Endothelial cell of umbilical vein (primary cell): ENCODE measurements at regions not wholly inside any gene's neighbourhood (a gene's known extent, or its start where the extent isn't known, plus 50 kb on each side); places are given as distances from the start of the nearest gene placed in this dataset.

Source experiments
- BruUV-seq: library from RNA; stranded (reverse); fragments of 400-500 nt; replicated peaks from 2 replicates; lab custom pipeline; 2021; lab: Mats Ljungman, UMichigan
- CTCF ChIA-PET: fragments of 300-600, 350-600 bp; sonication (Branson Sonifier 250); formaldehyde crosslinking; loops from one replicate; lab custom pipeline; 2021; ENCODE audit warnings: antibody characterized with exemption, inconsistent platforms; lab: Charles Lee
- POLR2A ChIA-PET: fragments of 300-600, 350-600 bp; sonication (Branson Sonifier 250); formaldehyde crosslinking; loops from one replicate; lab custom pipeline; 2021; ENCODE audit warnings: antibody characterized with exemption, inconsistent platforms; lab: Charles Lee
- DNase-seq: peaks from one replicate; pipeline ENCODE4 v3.0.0-alpha.2; 2011; ENCODE audit warnings: low read depth, low spot score
- FAIRE-seq: peaks from 2 replicates; lab custom pipeline; 2011; peaks lifted over from hg19 to GRCh38; lab: Jason Lieb, UNC
- H2AFZ ChIP-seq: 2 replicates; pipeline ENCODE4 v1.6.0; 2012; ENCODE audit warnings: low read depth, low read length, control low read depth, inconsistent platforms
- H3K27ac ChIP-seq: 2 replicates; pipeline ENCODE4 v1.5.1; 2011; ENCODE audit warnings: low read depth, mild to moderate bottlenecking, control low read depth, low read length, moderate library complexity; ENCODE audit not compliant: insufficient read depth
- H3K27me3 ChIP-seq, 2 experiments: 2 replicates each; pipeline versions ENCODE4 v1.6.0 to v1.6.1; 2011; ENCODE audit warnings: low read length in 2 of 2, mixed read lengths in 1 of 2; ENCODE audit not compliant: control insufficient read depth in 2 of 2, insufficient read depth in 2 of 2
- H3K36me3 ChIP-seq, 2 experiments: 2 replicates in 1 of 2; 3 replicates in 1 of 2; pipeline ENCODE4 v1.5.1; 2011; ENCODE audit warnings: low read length in 2 of 2, mild to moderate bottlenecking in 1 of 2, moderate library complexity in 1 of 2; ENCODE audit not compliant: control insufficient read depth in 2 of 2, insufficient read depth in 2 of 2; ENCODE audit errors: extremely low read depth in 1 of 2
- H3K4me1 ChIP-seq: 3 replicates; pipeline ENCODE4 v1.5.1; 2011; ENCODE audit warnings: mild to moderate bottlenecking, low read length; ENCODE audit not compliant: control insufficient read depth, insufficient read depth; ENCODE audit errors: extremely low read depth
- H3K4me2 ChIP-seq: 2 replicates; pipeline ENCODE4 v1.6.1; 2011; ENCODE audit warnings: low read length, control low read depth, mixed read lengths; ENCODE audit not compliant: insufficient read depth
- H3K4me3 ChIP-seq, 3 experiments: fragments of 200-600 bp in 1 of 3; sonication (generic), shearing (Covaris generic) in 1 of 3; replicated peaks in 1 of 3; 2 replicates each; pipeline ENCODE4 v1.5.1; 2011 to 2016; ENCODE audit warnings: control low read depth in 3 of 3, low read length in 3 of 3, mild to moderate bottlenecking in 2 of 3, inconsistent platforms in 1 of 3, low read depth in 1 of 3, moderate library complexity in 1 of 3; ENCODE audit not compliant: insufficient read depth in 1 of 3
- H3K79me2 ChIP-seq: 2 replicates; pipeline ENCODE4 v1.6.0; 2012; ENCODE audit warnings: low read length, inconsistent platforms; ENCODE audit not compliant: control insufficient read depth, insufficient read depth
- H3K9ac ChIP-seq: replicated peaks from 2 replicates; pipeline ENCODE3; 2011; ENCODE audit warnings: low read length, control low read depth; ENCODE audit not compliant: insufficient read depth; ENCODE audit errors: extremely low read depth
- H3K9me1 ChIP-seq: replicated peaks from 3 replicates; pipeline ENCODE4 v1.6.0; 2011; ENCODE audit warnings: mild to moderate bottlenecking, low read length; ENCODE audit not compliant: control insufficient read depth, insufficient read depth; ENCODE audit errors: extremely low read depth
- H3K9me3 ChIP-seq: replicated peaks from 2 replicates; pipeline ENCODE4 v1.5.1; 2012; ENCODE audit warnings: low read length, inconsistent platforms; ENCODE audit not compliant: control insufficient read depth, insufficient read depth
- H4K20me1 ChIP-seq: replicated peaks from 2 replicates; pipeline ENCODE3; 2011; ENCODE audit warnings: mild to moderate bottlenecking, low read length; ENCODE audit not compliant: control insufficient read depth, insufficient read depth; ENCODE audit errors: extremely low read depth
- EZH2 ChIP-seq: IDR thresholded peaks from 2 replicates; pipeline ENCODE4 v1.6.1; 2012; ENCODE audit warnings: borderline replicate concordance, low read depth, mild to moderate bottlenecking, moderate library complexity, low read length, inconsistent platforms; ENCODE audit not compliant: severe bottlenecking
- FOS ChIP-seq: IDR thresholded peaks from 2 replicates; pipeline ENCODE4 v1.6.1; 2011; ENCODE audit warnings: mild to moderate bottlenecking, low read length, moderate library complexity, borderline replicate concordance; ENCODE audit not compliant: insufficient read depth
- GATA2 ChIP-seq: IDR thresholded peaks from 2 replicates; pipeline ENCODE4 v1.7.0; 2011; ENCODE audit warnings: low read depth, mild to moderate bottlenecking, moderate library complexity, mixed read lengths, low read length; ENCODE audit not compliant: insufficient read length, insufficient read depth
- JUN ChIP-seq: IDR thresholded peaks from 2 replicates; pipeline ENCODE4 v1.6.1; 2011; ENCODE audit warnings: borderline replicate concordance, low read depth; ENCODE audit not compliant: insufficient read length, insufficient read depth
- MAX ChIP-seq: IDR thresholded peaks from 2 replicates; pipeline ENCODE4 v1.6.1; 2011; ENCODE audit not compliant: insufficient read depth, insufficient read length
- MYC ChIP-seq: IDR thresholded peaks from one replicate; pipeline ENCODE4 v1.6.1; 2011; ENCODE audit warnings: mild to moderate bottlenecking, low read depth, low read length
- POLR2A ChIP-seq: IDR thresholded peaks from 2 replicates; pipeline ENCODE4 v1.6.1; 2012; ENCODE audit warnings: low read depth, mild to moderate bottlenecking, control low read depth, low read length
- POLR2AphosphoS5 ChIP-seq: IDR thresholded peaks from 2 replicates; pipeline ENCODE4 v1.6.1; 2012; ENCODE audit warnings: low read depth, mild to moderate bottlenecking, control low read depth, low read length, moderate library complexity; ENCODE audit not compliant: insufficient read depth
- dilution Hi-C: fragments of 300-500 bp; cut with MboI; formaldehyde crosslinking; loops from one replicate; pipeline ENCODE4 v1.15.0; 2019; ENCODE audit warnings: low sequenced_read_pairs; ENCODE audit not compliant: extremely low pct_ligation_motif_present
- intact Hi-C: fragments of 100-400 bp; cut with micrococcal nuclease; formaldehyde crosslinking; loops from one replicate; pipeline ENCODE4 v1.10.0; 2022
- TF ChIP-seq, protein P1 (sequence below), 2 donors: IDR thresholded peaks; 1 replicate in 1 of 2; 2 replicates in 1 of 2; pipeline ENCODE4 v1.5.1; 2011; ENCODE audit warnings: low read length in 2 of 2, mild to moderate bottlenecking in 2 of 2, moderate library complexity in 2 of 2, control low read depth in 1 of 2, inconsistent platforms in 1 of 2, low read depth in 1 of 2; ENCODE audit not compliant: insufficient read depth in 1 of 2; ENCODE audit errors: extremely low read depth in 1 of 2

DNA sequence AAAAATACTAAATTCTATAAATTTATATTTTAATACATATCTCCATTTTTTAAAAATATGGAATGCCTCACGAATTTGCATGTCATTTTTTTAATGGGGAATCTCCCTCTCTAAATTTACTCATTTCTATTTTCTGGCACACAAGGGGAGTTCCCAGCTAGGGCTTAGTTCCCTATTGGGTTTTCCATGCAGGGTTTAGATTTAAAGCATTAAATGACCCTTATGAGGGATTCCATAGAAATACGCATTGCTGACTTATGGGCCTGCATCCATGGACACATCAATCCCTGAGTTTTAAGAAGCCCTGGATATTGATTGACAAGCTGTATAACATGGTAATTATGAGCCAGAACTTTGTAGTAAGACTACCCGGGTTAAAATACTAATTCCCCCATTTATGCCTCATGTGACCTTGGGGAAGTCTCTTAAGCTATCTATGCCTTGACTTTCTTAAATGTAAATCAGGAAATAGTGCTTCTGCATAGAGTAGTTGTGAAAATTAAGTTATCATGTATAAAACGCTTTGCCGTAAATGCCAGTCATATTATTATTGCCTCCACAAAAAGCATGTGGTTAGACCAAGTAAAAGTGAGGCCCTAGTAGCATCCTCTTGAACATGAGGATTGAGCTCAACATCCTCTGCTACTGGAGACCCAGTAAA, 78.8 kb upstream of the ANKRD1 start:
- POLR2A ChIA-PET: no interaction called here
- no peaks in the 10 kb centered on the region for H3K9me3 ChIP-seq
- H3K4me2 ChIP-seq: no peak overlapping the region
- no peaks in the 10 kb centered on the region for H3K4me1 ChIP-seq
- no peaks in the 10 kb centered on the region for H4K20me1 ChIP-seq
- BruUV-seq: no TSS peak
- dilution Hi-C loops: no loop called here
- no peak overlapping the region for H3K27ac ChIP-seq
- intact Hi-C loops: no loop called here
- H3K79me2 ChIP-seq: no peaks in the 10 kb centered on the region
- TF ChIP-seq MAX: no peak
- no peak for TF ChIP-seq POLR2AphosphoS5
- TF ChIP-seq EZH2: no peak
- no peaks in the 10 kb centered on the region for H3K27me3 ChIP-seq
- no peak for DNase-seq
- no peak overlapping the region for H3K9ac ChIP-seq
- H2AFZ ChIP-seq: no peak overlapping the region
- CTCF ChIA-PET: interaction anchor here (0.8 to 1.4 kb wide), 2 partner anchors 82 to 88 kb away, joined by 3 to 6 read pairs; no protein-coding TSS in a partner anchor
- no peak overlapping the region for H3K4me3 ChIP-seq
- FAIRE-seq: no peak
- H3K9me1 ChIP-seq: no peaks in the 10 kb centered on the region
- no peaks in the 10 kb centered on the region for H3K36me3 ChIP-seq

DNA sequence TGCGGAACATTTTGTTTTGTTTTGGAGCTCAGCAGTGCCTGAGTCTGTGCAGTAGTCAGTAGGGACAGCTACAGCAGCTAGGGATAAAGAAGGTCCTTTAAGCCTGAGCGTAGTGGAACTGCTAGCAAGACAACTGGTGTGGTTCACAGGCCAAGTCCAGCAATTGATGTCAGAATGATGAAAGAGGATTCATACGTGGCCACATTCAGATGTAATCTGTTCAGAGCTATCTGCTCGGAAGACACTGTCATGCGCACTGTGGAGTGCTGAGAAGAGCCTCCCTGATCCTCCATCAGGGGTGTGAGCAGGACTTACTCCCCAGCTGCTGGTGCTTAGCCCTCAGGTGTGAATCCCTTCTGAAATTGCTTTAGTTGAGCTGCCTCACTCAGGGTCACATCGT, 79.6 kb upstream of the ANKRD1 start:
- no TSS peak for BruUV-seq
- Histone ChIP-seq H3K9me1 (no peaks in the 10 kb centered on the region), H4K20me1 (no peaks in the 10 kb centered on the region), H3K27me3 (no peaks in the 10 kb centered on the region), H3K9ac (no peak overlapping the region), H3K79me2 (no peaks in the 10 kb centered on the region), H3K9me3 (no peaks in the 10 kb centered on the region), H3K4me3 (no peak overlapping the region), H2AFZ (no peak overlapping the region), H3K36me3 (no peaks in the 10 kb centered on the region), H3K4me2 (no peak overlapping the region), H3K27ac (no peak overlapping the region), H3K4me1 (no peaks in the 10 kb centered on the region)
- ChIA-PET POLR2A (no interaction called here), CTCF (interaction anchor here (0.8 to 1.4 kb wide), 3 partner anchors 83 to 250 kb away, joined by 3 to 6 read pairs (median 3); no protein-coding TSS in a partner anchor)
- no peak for FAIRE-seq
- dilution Hi-C loops (no loop called here), intact Hi-C loops (no loop called here)
- TF ChIP-seq JUN: no peak
- no peak for TF ChIP-seq POLR2A
- TF ChIP-seq POLR2AphosphoS5: no peak
- TF ChIP-seq, protein P1, sequence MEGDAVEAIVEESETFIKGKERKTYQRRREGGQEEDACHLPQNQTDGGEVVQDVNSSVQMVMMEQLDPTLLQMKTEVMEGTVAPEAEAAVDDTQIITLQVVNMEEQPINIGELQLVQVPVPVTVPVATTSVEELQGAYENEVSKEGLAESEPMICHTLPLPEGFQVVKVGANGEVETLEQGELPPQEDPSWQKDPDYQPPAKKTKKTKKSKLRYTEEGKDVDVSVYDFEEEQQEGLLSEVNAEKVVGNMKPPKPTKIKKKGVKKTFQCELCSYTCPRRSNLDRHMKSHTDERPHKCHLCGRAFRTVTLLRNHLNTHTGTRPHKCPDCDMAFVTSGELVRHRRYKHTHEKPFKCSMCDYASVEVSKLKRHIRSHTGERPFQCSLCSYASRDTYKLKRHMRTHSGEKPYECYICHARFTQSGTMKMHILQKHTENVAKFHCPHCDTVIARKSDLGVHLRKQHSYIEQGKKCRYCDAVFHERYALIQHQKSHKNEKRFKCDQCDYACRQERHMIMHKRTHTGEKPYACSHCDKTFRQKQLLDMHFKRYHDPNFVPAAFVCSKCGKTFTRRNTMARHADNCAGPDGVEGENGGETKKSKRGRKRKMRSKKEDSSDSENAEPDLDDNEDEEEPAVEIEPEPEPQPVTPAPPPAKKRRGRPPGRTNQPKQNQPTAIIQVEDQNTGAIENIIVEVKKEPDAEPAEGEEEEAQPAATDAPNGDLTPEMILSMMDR (IDR thresholded peaks at IDR 0.05; ENCODE audit: extremely low read depth in 1 of 2, insufficient read depth in 1 of 2, low read depth in 1 of 2, low read length in 2 of 2): no peak
- TF ChIP-seq MYC: no peak
- no peak for TF ChIP-seq FOS
- no peak for TF ChIP-seq EZH2
- no peak for TF ChIP-seq GATA2
- TF ChIP-seq MAX: no peak
- DNase-seq: no peak
